Mesenchymal stem cell (in vitro differentiated cells and primary cell): ENCODE measurements at regions not wholly inside any gene's neighbourhood (a gene's known extent, or its start where the extent isn't known, plus 50 kb on each side); places are given as distances from the start of the nearest gene placed in this dataset.

Experiments
- DNase-seq: peaks from one replicate; pipeline ENCODE4 v3.0.0-alpha.2; 2013
- H2AFZ ChIP-seq: one replicate; pipeline ENCODE4 v1.6.1; 2013; ENCODE audit warnings: low read depth, mild to moderate bottlenecking, control low read depth, inconsistent platforms, low read length, moderate library complexity
- H2AK5ac ChIP-seq: 2 replicates; pipeline ENCODE4 v1.6.1; 2013; ENCODE audit warnings: low read length, moderate library complexity, mild to moderate bottlenecking, inconsistent platforms; ENCODE audit not compliant: severe bottlenecking
- H2BK120ac ChIP-seq: one replicate; pipeline ENCODE4 v1.6.1; 2013; ENCODE audit warnings: low read depth, mild to moderate bottlenecking, inconsistent platforms, low read length, moderate library complexity
- H2BK12ac ChIP-seq, 2 experiments: one replicate each; pipeline ENCODE4 v1.6.1; 2013; ENCODE audit warnings: inconsistent platforms in 2 of 2, low read length in 2 of 2, mild to moderate bottlenecking in 2 of 2, moderate library complexity in 2 of 2, control low read depth in 1 of 2
- H2BK15ac ChIP-seq: one replicate; pipeline ENCODE4 v1.6.1; 2013; ENCODE audit warnings: mild to moderate bottlenecking, low read depth, inconsistent platforms; ENCODE audit not compliant: poor library complexity, severe bottlenecking
- H2BK5ac ChIP-seq: 2 replicates; pipeline ENCODE4 v1.6.1; 2013; ENCODE audit warnings: low read depth, mild to moderate bottlenecking, low read length, control low read depth, inconsistent platforms; ENCODE audit not compliant: poor library complexity, severe bottlenecking
- H3K14ac ChIP-seq, 2 experiments: one replicate each; pipeline ENCODE4 v1.6.1; 2013; ENCODE audit warnings: inconsistent platforms in 2 of 2, low read length in 2 of 2, control low read depth in 1 of 2, mild to moderate bottlenecking in 1 of 2, moderate library complexity in 1 of 2
- H3K18ac ChIP-seq, 2 experiments: one replicate each; pipeline ENCODE4 v1.6.1; 2013; ENCODE audit warnings: inconsistent platforms in 2 of 2, low read length in 2 of 2, control low read depth in 1 of 2, low read depth in 1 of 2, mild to moderate bottlenecking in 1 of 2
- H3K23ac ChIP-seq, 2 experiments: one replicate each; pipeline ENCODE4 v1.6.1; 2013; ENCODE audit warnings: inconsistent platforms in 2 of 2, low read length in 2 of 2, mild to moderate bottlenecking in 2 of 2, moderate library complexity in 2 of 2, control low read depth in 1 of 2
- H3K27ac ChIP-seq: 2 replicates; pipeline ENCODE4 v1.5.1; 2013; ENCODE audit warnings: mild to moderate bottlenecking, moderate library complexity, low read length, control low read depth, inconsistent platforms; ENCODE audit not compliant: poor library complexity, severe bottlenecking
- H3K27me3 ChIP-seq, 2 experiments: 2 replicates each; pipeline versions ENCODE4 v1.6.1 to v1.7.0; 2013; ENCODE audit warnings: low read length in 2 of 2, mild to moderate bottlenecking in 2 of 2, moderate library complexity in 2 of 2, control low read depth in 1 of 2, inconsistent platforms in 1 of 2; ENCODE audit not compliant: control insufficient read depth in 1 of 2, insufficient read depth in 1 of 2
- H3K36me3 ChIP-seq, 2 experiments: 2 replicates each; pipeline versions ENCODE4 v1.6.1 to v1.7.0; 2013; ENCODE audit warnings: low read length in 2 of 2, control low read depth in 1 of 2, inconsistent platforms in 1 of 2, low read depth in 1 of 2, mild to moderate bottlenecking in 1 of 2; ENCODE audit not compliant: insufficient read depth in 2 of 2, control insufficient read depth in 1 of 2
- H3K4ac ChIP-seq, 2 experiments: one replicate each; pipeline ENCODE4 v1.6.1; 2013; ENCODE audit warnings: inconsistent platforms in 2 of 2, low read length in 2 of 2, mild to moderate bottlenecking in 2 of 2, moderate library complexity in 2 of 2, control low read depth in 1 of 2, low read depth in 1 of 2
- H3K4me1 ChIP-seq: 2 replicates; pipeline ENCODE4 v1.6.1; 2013; ENCODE audit warnings: low read depth, low read length, control low read depth; ENCODE audit not compliant: control insufficient read depth, insufficient read depth
- H3K4me2 ChIP-seq: 2 replicates; pipeline ENCODE4 v1.6.1; 2013; ENCODE audit warnings: low read length, mild to moderate bottlenecking, inconsistent platforms; ENCODE audit not compliant: poor library complexity, severe bottlenecking
- H3K4me3 ChIP-seq, 2 experiments: 2 replicates each; pipeline versions ENCODE4 v1.5.1 to v1.7.0; 2013; ENCODE audit warnings: low read length in 2 of 2, mild to moderate bottlenecking in 2 of 2, control low read depth in 1 of 2, low read depth in 1 of 2; ENCODE audit not compliant: insufficient read depth in 1 of 2
- H3K79me1 ChIP-seq: replicated peaks from 2 replicates; pipeline ENCODE4 v1.6.1; 2013; ENCODE audit warnings: mild to moderate bottlenecking, control low read depth, low read length, inconsistent platforms; ENCODE audit not compliant: poor library complexity, severe bottlenecking
- H3K9ac ChIP-seq: 2 replicates; pipeline ENCODE4 v1.7.0; 2013; ENCODE audit warnings: mild to moderate bottlenecking, low read length, moderate library complexity
- H3K9me3 ChIP-seq: 2 replicates; pipeline ENCODE4 v1.7.0; 2013; ENCODE audit warnings: mild to moderate bottlenecking, low read length; ENCODE audit not compliant: control insufficient read depth
- H4K8ac ChIP-seq: one replicate; pipeline ENCODE4 v1.6.1; 2013; ENCODE audit warnings: inconsistent platforms, mild to moderate bottlenecking, low read length, moderate library complexity
- H4K91ac ChIP-seq: one replicate; pipeline ENCODE4 v1.6.1; 2013; ENCODE audit warnings: mild to moderate bottlenecking, low read length, inconsistent platforms
- WGBS: methylation state at CpG from one replicate; pipeline ENCODE4 v1.1.7; 2013; ENCODE audit warnings: mixed read lengths; 5-methylcytosine and 5-hydroxymethylcytosine counted together

DNA sequence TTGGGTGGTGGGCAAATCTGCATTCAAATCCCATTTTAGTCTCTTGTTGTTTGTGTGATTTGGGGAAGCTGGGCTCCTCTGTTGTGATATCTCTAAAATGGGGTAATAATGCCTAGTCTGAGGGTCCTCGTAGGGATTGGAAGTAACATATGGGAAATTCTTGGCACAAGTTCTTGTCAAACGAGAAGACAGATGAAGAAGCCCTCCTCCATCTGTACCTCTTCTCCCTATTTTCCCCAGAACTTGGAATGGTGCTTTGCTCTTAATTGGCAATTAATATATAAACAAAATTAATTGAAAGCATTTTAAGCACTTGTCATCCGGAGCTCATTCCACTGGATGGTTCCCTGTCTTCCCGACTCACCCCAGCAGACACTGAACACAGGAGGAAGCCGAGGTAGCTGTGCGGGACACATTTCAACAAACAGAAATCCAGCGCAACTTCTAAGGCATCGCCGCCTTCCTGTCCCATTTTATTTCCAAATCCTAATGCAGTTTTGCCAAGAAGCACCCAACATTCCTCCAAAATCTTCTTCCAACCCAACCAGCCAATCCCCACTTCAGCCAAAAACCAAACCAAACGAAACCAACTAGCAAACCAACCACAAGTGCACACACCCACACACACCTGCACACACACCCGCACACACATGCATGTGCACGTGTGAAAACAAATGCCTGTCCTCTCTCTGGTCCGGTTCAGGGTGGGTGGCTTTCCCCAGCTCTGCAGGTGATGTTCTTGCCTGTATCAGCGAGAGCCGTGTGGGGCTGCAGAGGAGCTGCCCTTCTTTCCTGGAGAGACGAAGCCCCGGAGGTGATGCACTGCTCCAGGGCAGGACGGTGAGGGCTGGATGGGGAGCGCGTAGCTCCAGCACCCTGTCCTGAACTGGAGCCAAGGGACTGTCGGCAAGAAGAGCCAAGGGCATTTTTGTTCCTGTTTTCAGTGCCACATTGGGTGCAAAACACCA, 100.8 kb upstream of the B3GAT1 start:
- no peak overlapping the region for H2BK12ac ChIP-seq
- no peak overlapping the region for H4K8ac ChIP-seq
- H3K9me3 ChIP-seq, result no peaks in the 10 kb centered on the region
- no peak for DNase-seq
- H2AFZ ChIP-seq, result no peak overlapping the region
- no peak overlapping the region for H4K91ac ChIP-seq
- no peaks in the 10 kb centered on the region for H3K36me3 ChIP-seq
- no peak overlapping the region for H3K14ac ChIP-seq
- H3K4ac ChIP-seq, result no peak overlapping the region
- H3K27ac ChIP-seq, result no peak overlapping the region
- no peak overlapping the region for H3K4me3 ChIP-seq
- H3K23ac ChIP-seq, result no peak overlapping the region
- no peak overlapping the region for H3K18ac ChIP-seq
- H2BK5ac ChIP-seq, result no peak overlapping the region
- H2BK120ac ChIP-seq, result no peak overlapping the region
- H3K79me1 ChIP-seq, result no peaks in the 10 kb centered on the region
- H3K27me3 ChIP-seq, result no peaks in the 10 kb centered on the region
- WGBS, result 88% methylated on average over 19 of the region's 21 CpGs
- H2AK5ac ChIP-seq, result no peak overlapping the region
- H3K4me1 ChIP-seq, result no peaks in the 10 kb centered on the region
- H3K4me2 ChIP-seq, result no peak overlapping the region
- H3K9ac ChIP-seq, result no peak overlapping the region
- H2BK15ac ChIP-seq, result no peak overlapping the region

DNA sequence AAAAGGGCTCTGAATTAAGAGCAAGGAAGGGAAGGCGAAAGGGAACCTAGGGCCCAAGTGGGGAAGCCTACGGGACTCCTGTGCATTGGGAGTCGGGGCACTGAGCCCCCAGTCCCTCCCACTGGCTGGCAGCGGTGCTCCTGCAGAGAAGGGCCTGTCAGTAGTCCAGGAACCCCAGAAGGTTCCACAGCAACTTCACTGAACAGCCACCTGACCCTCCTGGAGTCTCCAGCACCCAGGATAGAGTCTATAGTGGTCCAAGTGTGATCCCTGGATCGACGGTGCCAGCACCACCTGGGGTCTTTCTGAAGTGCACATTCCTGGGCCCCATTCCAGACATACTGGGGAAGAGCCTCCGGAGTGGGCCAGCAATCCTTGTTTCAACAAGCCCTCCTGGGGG, 100.0 kb upstream of the B3GAT1 start:
- H3K9me3 ChIP-seq, result no peaks in the 10 kb centered on the region

DNA sequence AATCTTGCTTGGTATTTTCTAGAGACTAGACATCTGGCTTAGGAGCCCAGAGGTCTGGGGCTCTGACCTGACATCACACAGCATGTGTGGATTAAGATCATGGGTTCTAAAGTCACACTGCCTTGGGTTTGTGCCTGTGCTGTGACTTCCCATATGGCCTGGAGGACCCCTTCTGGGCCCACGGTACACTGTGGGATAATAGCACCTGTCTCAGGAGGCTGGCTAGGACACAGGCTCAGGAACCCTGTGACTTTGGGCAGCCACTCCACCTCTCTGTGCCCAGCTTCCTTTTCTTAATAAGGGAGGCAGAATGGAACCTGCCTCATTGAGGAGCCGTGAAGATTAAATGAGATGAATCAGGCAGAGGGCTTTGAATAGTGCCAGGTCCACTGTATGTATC, 99.2 kb upstream of the B3GAT1 start:
- no peak overlapping the region for H2BK15ac ChIP-seq
- no peak overlapping the region for H3K18ac ChIP-seq
- no peak overlapping the region for H3K4me2 ChIP-seq
- H2AK5ac ChIP-seq, result no peak overlapping the region
- no peaks in the 10 kb centered on the region for H3K36me3 ChIP-seq
- no peak overlapping the region for H3K14ac ChIP-seq
- H2BK120ac ChIP-seq, result no peak overlapping the region
- no peak overlapping the region for H3K9ac ChIP-seq
- H3K23ac ChIP-seq, result no peak overlapping the region
- no peak for DNase-seq
- 82% methylated on average over 2 of the region's 2 CpGs for WGBS
- no peaks in the 10 kb centered on the region for H3K9me3 ChIP-seq
- no peak overlapping the region for H4K8ac ChIP-seq
- H3K4ac ChIP-seq, result no peak overlapping the region
- no peak overlapping the region for H4K91ac ChIP-seq
- no peak overlapping the region for H3K27ac ChIP-seq
- H3K27me3 ChIP-seq, result no peaks in the 10 kb centered on the region
- no peak overlapping the region for H3K4me3 ChIP-seq
- no peak overlapping the region for H2AFZ ChIP-seq
- no peak overlapping the region for H2BK5ac ChIP-seq
- H2BK12ac ChIP-seq, result no peak overlapping the region
- no peaks in the 10 kb centered on the region for H3K4me1 ChIP-seq
- H3K79me1 ChIP-seq, result no peaks in the 10 kb centered on the region

More for the DNA sequence above, 100.0 kb upstream of the B3GAT1 start:
- Histone ChIP-seq H3K4me1 (no peaks in the 10 kb centered on the region), H3K4me3 (no peak overlapping the region), H3K23ac (no peak overlapping the region), H4K8ac (no peak overlapping the region), H3K9ac (no peak overlapping the region), H3K18ac (no peak overlapping the region), H2BK12ac (no peak overlapping the region), H2AFZ (no peak overlapping the region), H2BK15ac (no peak overlapping the region), H3K4me2 (no peak overlapping the region), H2BK5ac (no peak overlapping the region), H3K14ac (no peak overlapping the region), H2BK120ac (no peak overlapping the region), H4K91ac (no peak overlapping the region), H2AK5ac (no peak overlapping the region), H3K27ac (no peak overlapping the region), H3K4ac (no peak overlapping the region), H3K36me3 (no peaks in the 10 kb centered on the region), H3K79me1 (no peaks in the 10 kb centered on the region), H3K27me3 (no peaks in the 10 kb centered on the region)
- 59% methylated on average over 6 of the region's 7 CpGs for WGBS
- DNase-seq, result no peak

DNA sequence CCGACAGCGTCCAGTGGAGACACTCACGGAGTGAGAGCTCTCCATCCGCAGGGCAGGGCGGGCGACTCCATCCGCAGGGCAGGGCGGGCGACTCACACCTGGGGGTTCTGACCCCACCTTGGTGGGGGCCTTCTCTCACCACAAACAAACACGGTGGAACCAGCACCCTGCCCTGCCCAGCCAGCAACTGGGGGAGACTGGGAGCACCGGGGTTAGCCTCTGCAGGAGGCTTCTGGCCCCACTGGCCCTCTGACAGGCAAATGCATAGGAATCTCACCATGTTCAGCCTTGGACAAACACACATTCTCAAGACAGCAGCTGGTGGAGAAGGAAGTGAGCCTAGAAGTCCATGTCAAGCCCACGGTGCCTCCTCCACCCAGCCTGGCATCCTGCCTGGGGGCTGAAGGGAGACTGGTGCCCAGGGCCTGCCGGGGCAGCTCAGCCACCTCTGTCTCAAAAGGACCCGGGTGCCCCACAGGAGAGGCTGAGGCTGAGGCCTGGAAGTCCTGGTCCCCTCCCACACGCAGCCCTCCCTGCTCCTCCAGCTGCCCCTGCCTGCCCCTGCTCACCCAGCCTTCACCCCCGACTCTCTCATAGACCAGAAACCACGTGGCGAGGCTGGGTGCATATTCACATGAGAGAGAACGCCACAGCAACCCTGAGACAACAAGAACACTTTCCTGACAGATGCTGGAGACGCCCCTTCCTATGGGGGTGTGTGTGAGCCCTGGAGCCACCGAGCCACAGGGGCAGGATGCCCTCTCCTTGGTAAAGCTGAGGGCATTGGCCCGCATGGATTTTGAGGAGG, 98.4 kb upstream of the B3GAT1 start:
- Histone ChIP-seq H3K18ac (no peak overlapping the region), H2BK5ac (no peak overlapping the region), H3K79me1 (no peaks in the 10 kb centered on the region), H2BK15ac (no peak overlapping the region), H3K27ac (no peak overlapping the region), H2AFZ (no peak overlapping the region), H3K14ac (no peak overlapping the region), H3K27me3 (no peaks in the 10 kb centered on the region), H3K36me3 (no peaks in the 10 kb centered on the region), H2BK120ac (no peak overlapping the region), H4K91ac (no peak overlapping the region), H3K4me3 (no peak overlapping the region), H3K4ac (no peak overlapping the region), H2BK12ac (no peak overlapping the region), H3K9ac (no peak overlapping the region), H3K9me3 (no peaks in the 10 kb centered on the region), H3K4me1 (no peaks in the 10 kb centered on the region), H3K4me2 (no peak overlapping the region), H3K23ac (no peak overlapping the region), H2AK5ac (no peak overlapping the region), H4K8ac (no peak overlapping the region)
- WGBS, result 73% methylated on average over 22 of the region's 22 CpGs
- DNase-seq, result no peak
